ENCODE measurements at regions not wholly inside any gene's neighbourhood (a gene's known extent, or its start where the extent isn't known, plus 50 kb on each side); places are given as distances from the start of the nearest gene placed in this dataset.
"Not testable (repeated sequence)": the region's sequence is repeated elsewhere in the genome, so short reads cannot be mapped to it uniquely, and the experiment has no call there.

DNA sequence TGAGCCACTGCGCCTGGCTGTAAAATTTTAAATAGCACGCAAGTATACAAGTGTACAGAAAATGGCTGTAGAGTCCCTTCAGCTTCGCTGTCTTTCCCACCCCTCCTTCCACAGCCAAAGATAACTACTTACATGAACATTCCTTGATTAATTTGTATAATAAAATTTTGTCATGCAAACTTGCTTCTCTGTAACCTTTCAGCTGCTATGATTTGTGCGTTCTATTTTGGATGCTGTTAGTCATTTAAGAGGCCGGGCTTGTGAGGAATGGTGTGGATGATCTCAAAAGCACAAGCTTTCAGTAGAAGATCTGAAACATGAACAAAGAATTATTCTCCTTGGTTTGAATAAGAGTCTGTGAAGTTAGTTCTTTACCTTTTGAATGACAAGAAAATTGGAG, 115.0 kb upstream of the TLE1 start (continued):
- TF ChIP-seq ZBTB33 (IDR thresholded peaks at IDR 0.05) (no peak), SPI1 (IDR thresholded peaks at IDR 0.05; ENCODE audit: borderline replicate concordance, insufficient read depth, low read depth, low read length) (no peak)

- H3K4me3 ChIP-seq; H3K4me2 ChIP-seq (ENCODE audit: control insufficient read depth, insufficient read depth); POLR2A ChIA-PET; H3K27me3 ChIP-seq (replicated peaks in 1 of 2; ENCODE audit: control insufficient read depth in 2 of 2, insufficient read depth in 2 of 2, low read length in 1 of 2); H3K9me3 ChIP-seq (replicated peaks; ENCODE audit: control insufficient read depth, insufficient read depth, low read length); H3K4me1 ChIP-seq (ENCODE audit: control insufficient read depth, insufficient read depth, low read length); CTCF ChIA-PET; BruUV-seq (replicated peaks); H2AFZ ChIP-seq (ENCODE audit: control insufficient read depth, low read depth, low read length); in situ Hi-C loops (cut with MboI); intact Hi-C loops (cut with micrococcal nuclease; ENCODE audit: unreplicated experiment); FAIRE-seq; H4K20me1 ChIP-seq (ENCODE audit: control insufficient read depth, insufficient read depth); H3K27ac ChIP-seq (ENCODE audit: control insufficient read depth, insufficient read depth); H3K9ac ChIP-seq (ENCODE audit: control insufficient read depth, insufficient read depth, low read length); H3K36me3 ChIP-seq (ENCODE audit: control insufficient read depth in 2 of 2, insufficient read depth in 2 of 2, low read length in 1 of 2); DNase-seq (ENCODE audit: low read depth, low spot score); SMC1A ChIA-PET (ENCODE audit: uncharacterized antibody, unreplicated experiment); H3K79me2 ChIP-seq (ENCODE audit: control insufficient read depth, insufficient read depth, low read length); ATAC-seq: not testable (repeated sequence)
- RAD21 ChIA-PET (ENCODE audit: unreplicated experiment), result interaction anchor here (0.7 kb wide), 1 partner anchor 374 kb away, joined by 3 read pairs; no protein-coding TSS in a partner anchor
- 42% methylated on average over 3 of the region's 3 CpGs for WGBS (ENCODE audit: insufficient coverage, insufficient replicate concordance, low lambda C conversion rate, missing lambda C conversion rate)
These were observed 116.5 kb upstream of the SPATA31D4 start for GRCh38 chr9:81811688-81812087.

GRCh38 chr9:81814401-81814793, 113.8 kb upstream of the SPATA31D4 start:
- no TSS peak for BruUV-seq (replicated peaks)
- no peak for DNase-seq (ENCODE audit: low read depth, low spot score)
- no peaks in the 10 kb centered on the region; the same call in 2 of the 3 replicates for H3K9me3 ChIP-seq (replicated peaks; ENCODE audit: control insufficient read depth, insufficient read depth, low read length)
- H3K4me2 ChIP-seq (ENCODE audit: control insufficient read depth, insufficient read depth), result no peak overlapping the region
- no peaks in the 10 kb centered on the region for H3K36me3 ChIP-seq (ENCODE audit: control insufficient read depth in 2 of 2, insufficient read depth in 2 of 2, low read length in 1 of 2)
- H3K9ac ChIP-seq (ENCODE audit: control insufficient read depth, insufficient read depth, low read length), result no peak overlapping the region
- POLR2A ChIA-PET, result no interaction called here
- no peaks in the 10 kb centered on the region for H4K20me1 ChIP-seq (ENCODE audit: control insufficient read depth, insufficient read depth)
- intact Hi-C loops (cut with micrococcal nuclease; ENCODE audit: unreplicated experiment), result no loop called here
- no peak overlapping the region for H3K27ac ChIP-seq (ENCODE audit: control insufficient read depth, insufficient read depth)
- RAD21 ChIA-PET (ENCODE audit: unreplicated experiment), result no interaction called here
- H3K27me3 ChIP-seq (replicated peaks in 1 of 2; ENCODE audit: control insufficient read depth in 2 of 2, insufficient read depth in 2 of 2, low read length in 1 of 2), result no peaks in the 10 kb centered on the region
- SMC1A ChIA-PET (ENCODE audit: uncharacterized antibody, unreplicated experiment), result no interaction called here
- no peak for FAIRE-seq
- in situ Hi-C loops (cut with MboI), result no loop called here
- no peak for ATAC-seq
- H2AFZ ChIP-seq (ENCODE audit: control insufficient read depth, low read depth, low read length), result no peak overlapping the region
- no peaks in the 10 kb centered on the region for H3K4me1 ChIP-seq (ENCODE audit: control insufficient read depth, insufficient read depth, low read length)
- CTCF ChIA-PET, result no interaction called here
- H3K79me2 ChIP-seq (ENCODE audit: control insufficient read depth, insufficient read depth, low read length), result no peaks in the 10 kb centered on the region
- H3K4me3 ChIP-seq, result no peak overlapping the region
- TF ChIP-seq ATF7 (IDR thresholded peaks at IDR 0.05; ENCODE audit: low read depth), result no peak
- no peak for TF ChIP-seq ETV6 (conservative IDR thresholded peaks at IDR 0.05 in 1 of 2, IDR thresholded peaks at IDR 0.05 in 1 of 2; ENCODE audit: borderline replicate concordance in 1 of 2, low read depth in 1 of 2)
- TF ChIP-seq, protein P1, sequence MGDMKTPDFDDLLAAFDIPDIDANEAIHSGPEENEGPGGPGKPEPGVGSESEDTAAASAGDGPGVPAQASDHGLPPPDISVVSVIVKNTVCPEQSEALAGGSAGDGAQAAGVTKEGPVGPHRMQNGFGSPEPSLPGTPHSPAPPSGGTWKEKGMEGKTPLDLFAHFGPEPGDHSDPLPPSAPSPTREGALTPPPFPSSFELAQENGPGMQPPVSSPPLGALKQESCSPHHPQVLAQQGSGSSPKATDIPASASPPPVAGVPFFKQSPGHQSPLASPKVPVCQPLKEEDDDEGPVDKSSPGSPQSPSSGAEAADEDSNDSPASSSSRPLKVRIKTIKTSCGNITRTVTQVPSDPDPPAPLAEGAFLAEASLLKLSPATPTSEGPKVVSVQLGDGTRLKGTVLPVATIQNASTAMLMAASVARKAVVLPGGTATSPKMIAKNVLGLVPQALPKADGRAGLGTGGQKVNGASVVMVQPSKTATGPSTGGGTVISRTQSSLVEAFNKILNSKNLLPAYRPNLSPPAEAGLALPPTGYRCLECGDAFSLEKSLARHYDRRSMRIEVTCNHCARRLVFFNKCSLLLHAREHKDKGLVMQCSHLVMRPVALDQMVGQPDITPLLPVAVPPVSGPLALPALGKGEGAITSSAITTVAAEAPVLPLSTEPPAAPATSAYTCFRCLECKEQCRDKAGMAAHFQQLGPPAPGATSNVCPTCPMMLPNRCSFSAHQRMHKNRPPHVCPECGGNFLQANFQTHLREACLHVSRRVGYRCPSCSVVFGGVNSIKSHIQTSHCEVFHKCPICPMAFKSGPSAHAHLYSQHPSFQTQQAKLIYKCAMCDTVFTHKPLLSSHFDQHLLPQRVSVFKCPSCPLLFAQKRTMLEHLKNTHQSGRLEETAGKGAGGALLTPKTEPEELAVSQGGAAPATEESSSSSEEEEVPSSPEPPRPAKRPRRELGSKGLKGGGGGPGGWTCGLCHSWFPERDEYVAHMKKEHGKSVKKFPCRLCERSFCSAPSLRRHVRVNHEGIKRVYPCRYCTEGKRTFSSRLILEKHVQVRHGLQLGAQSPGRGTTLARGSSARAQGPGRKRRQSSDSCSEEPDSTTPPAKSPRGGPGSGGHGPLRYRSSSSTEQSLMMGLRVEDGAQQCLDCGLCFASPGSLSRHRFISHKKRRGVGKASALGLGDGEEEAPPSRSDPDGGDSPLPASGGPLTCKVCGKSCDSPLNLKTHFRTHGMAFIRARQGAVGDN (IDR thresholded peaks at IDR 0.05), result no peak
- no peak for TF ChIP-seq STAT3 (IDR thresholded peaks at IDR 0.05; ENCODE audit: low read depth, low read length)
- TF ChIP-seq TARDBP (IDR thresholded peaks at IDR 0.05; ENCODE audit: borderline replicate concordance), result no peak
- no peak for TF ChIP-seq MYB (IDR thresholded peaks at IDR 0.05; ENCODE audit: borderline replicate concordance, low read depth, low read length)
- TF ChIP-seq YY1 (IDR thresholded peaks at IDR 0.05; ENCODE audit: low read depth, low read length), result no peak
- no peak for TF ChIP-seq ZZZ3 (IDR thresholded peaks at IDR 0.05; ENCODE audit: control insufficient read depth, insufficient read length, low read depth)
- no peak for TF ChIP-seq FOXK2 (IDR thresholded peaks at IDR 0.05)
- no peak for TF ChIP-seq SMARCA5 (IDR thresholded peaks at IDR 0.05)
